Ishikawa (cell line): ENCODE measurements at regions not wholly inside any gene's neighbourhood (a gene's known extent, or its start where the extent isn't known, plus 50 kb on each side); places are given as distances from the start of the nearest gene placed in this dataset.

ENCODE experiments used
- CEBPB ChIP-seq: IDR thresholded peaks from 2 replicates; pipeline ENCODE4 v1.6.1; 2012
- CREB1 ChIP-seq: IDR thresholded peaks from 2 replicates; pipeline ENCODE4 v1.6.1; 2012; ENCODE audit warnings: low read depth
- EGR1 ChIP-seq: IDR thresholded peaks from 2 replicates; pipeline ENCODE4 v1.6.1; 2012
- EP300 ChIP-seq: IDR thresholded peaks from 2 replicates; pipeline ENCODE4 v1.6.1; 2012; ENCODE audit warnings: borderline replicate concordance
- FOXM1 ChIP-seq: IDR thresholded peaks from 2 replicates; pipeline ENCODE4 v1.6.1; 2012; ENCODE audit warnings: low read depth, borderline replicate concordance
- MAX ChIP-seq: IDR thresholded peaks from 2 replicates; pipeline ENCODE4 v1.6.1; 2012
- NFIC ChIP-seq: IDR thresholded peaks from 2 replicates; pipeline ENCODE4 v1.6.1; 2012
- RAD21 ChIP-seq: IDR thresholded peaks from 2 replicates; pipeline ENCODE4 v1.6.1; 2012; ENCODE audit warnings: low read depth
- REST ChIP-seq: IDR thresholded peaks from 2 replicates; pipeline ENCODE4 v1.6.1; 2012; ENCODE audit warnings: low read depth, mild to moderate bottlenecking
- TAF1 ChIP-seq: IDR thresholded peaks from 2 replicates; pipeline ENCODE4 v1.6.1; 2012; ENCODE audit warnings: low read depth, mild to moderate bottlenecking
- TCF12 ChIP-seq: IDR thresholded peaks from 2 replicates; pipeline ENCODE4 v1.6.1; 2012; ENCODE audit warnings: low read depth
- TEAD4 ChIP-seq: IDR thresholded peaks from 2 replicates; pipeline ENCODE4 v1.6.1; 2012
- USF1 ChIP-seq: IDR thresholded peaks from 2 replicates; pipeline ENCODE4 v1.6.1; 2012
- YY1 ChIP-seq: IDR thresholded peaks from 2 replicates; pipeline ENCODE4 v1.6.1; 2012; ENCODE audit warnings: low read depth
- ZBTB7A ChIP-seq: IDR thresholded peaks from 2 replicates; pipeline ENCODE4 v1.6.1; 2012; ENCODE audit warnings: low read depth

DNA sequence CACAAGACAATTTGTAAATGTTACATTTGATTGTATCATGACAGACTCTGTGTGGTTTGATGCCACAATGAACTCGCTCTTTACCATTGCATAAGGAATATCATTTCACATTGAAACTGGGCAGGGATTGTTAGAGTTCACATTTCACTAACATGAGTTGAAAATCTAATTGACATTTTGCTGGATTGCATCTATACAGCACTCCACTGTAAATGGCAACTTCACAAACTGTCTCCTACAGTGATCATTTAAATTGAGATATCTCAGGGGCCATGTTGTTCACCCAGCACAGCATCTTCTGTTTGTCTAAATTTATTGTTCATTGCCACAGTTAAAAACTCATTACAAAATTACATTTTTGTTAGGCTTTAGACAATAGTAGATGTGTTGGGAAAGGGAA lies 499.4 kb downstream of the GBE1 start:
- TF ChIP-seq USF1 (no peak), EP300 (no peak), TAF1 (no peak), CREB1 (no peak), RAD21 (no peak), REST (no peak), NFIC (no peak), EGR1 (no peak), MAX (no peak), TEAD4 (no peak), YY1 (no peak), CEBPB (no peak), TCF12 (no peak), FOXM1 (no peak), ZBTB7A (no peak)

- TF ChIP-seq RAD21 (no peak), ZBTB7A (no peak), TAF1 (no peak), CREB1 (no peak), TCF12 (no peak), FOXM1 (no peak), REST (no peak), EGR1 (no peak), YY1 (no peak), EP300 (no peak), MAX (no peak), CEBPB (no peak), NFIC (no peak), USF1 (no peak), TEAD4 (no peak)
Measured at GRCh38 chr3:81255463-81255862, 506.0 kb downstream of the GBE1 start.

GRCh38 chr3:81251096-81251495 lies 510.3 kb downstream of the GBE1 start:
- TF ChIP-seq RAD21 = no peak
- TF ChIP-seq EP300 = no peak
- no peak for TF ChIP-seq REST
- TF ChIP-seq ZBTB7A = no peak
- no peak for TF ChIP-seq CEBPB
- no peak for TF ChIP-seq EGR1
- TF ChIP-seq TAF1 = no peak
- TF ChIP-seq MAX = no peak
- TF ChIP-seq NFIC = no peak
- TF ChIP-seq FOXM1 = no peak
- TF ChIP-seq CREB1 = no peak
- no peak for TF ChIP-seq TCF12
- TF ChIP-seq USF1 = no peak
- no peak for TF ChIP-seq TEAD4
- TF ChIP-seq YY1 = no peak

- no peak for TF ChIP-seq CEBPB
- no peak for TF ChIP-seq NFIC
- no peak for TF ChIP-seq EP300
- TF ChIP-seq USF1 = no peak
- no peak for TF ChIP-seq FOXM1
- no peak for TF ChIP-seq YY1
- TF ChIP-seq TAF1 = no peak
- TF ChIP-seq RAD21 = no peak
Measured at GRCh38 chr3:81249540-81250029, 511.9 kb downstream of the GBE1 start.
